OCI-LY1 (cell line): ENCODE measurements at regions not wholly inside any gene's neighbourhood (a gene's known extent, or its start where the extent isn't known, plus 50 kb on each side); places are given as distances from the start of the nearest gene placed in this dataset.

ENCODE experiments used
- H2AFZ ChIP-seq: fragments of 200-600 bp; sonication (generic), shearing (Covaris generic); 2 replicates; pipeline ENCODE4 v1.6.0; 2014; ENCODE audit warnings: antibody characterized with exemption, mild to moderate bottlenecking, low read length
- H3F3A ChIP-seq: fragments of 200-600 bp; sonication (generic), shearing (Covaris generic); 2 replicates; pipeline ENCODE4 v1.6.0; 2014; ENCODE audit warnings: mild to moderate bottlenecking, antibody characterized with exemption, low read length, moderate library complexity; ENCODE audit not compliant: insufficient read depth
- H3K27ac ChIP-seq: fragments of 200-600 bp; sonication (generic); 2 replicates; pipeline ENCODE4 v1.5.1; 2014; ENCODE audit warnings: low read length, mixed run types, mild to moderate bottlenecking, low read depth; ENCODE audit not compliant: poor library complexity, severe bottlenecking
- H3K27me3 ChIP-seq: fragments of 200-600 bp; sonication (generic); 2 replicates; pipeline ENCODE4 v1.6.0; 2014; ENCODE audit warnings: antibody characterized with exemption, mild to moderate bottlenecking, low read length, moderate library complexity; ENCODE audit not compliant: insufficient read depth
- H3K36me3 ChIP-seq: fragments of 200-600 bp; sonication (generic); 2 replicates; pipeline ENCODE4 v1.6.1; 2014; ENCODE audit warnings: mild to moderate bottlenecking, antibody characterized with exemption, low read length, moderate library complexity, mixed read lengths; ENCODE audit not compliant: insufficient read depth
- H3K4me1 ChIP-seq: fragments of 200-600 bp; sonication (generic); 2 replicates; pipeline ENCODE4 v1.5.1; 2014; ENCODE audit warnings: mild to moderate bottlenecking, low read length, moderate library complexity; ENCODE audit not compliant: insufficient read depth, severe bottlenecking
- H3K4me2 ChIP-seq: fragments of 200-600 bp; sonication (generic), shearing (Covaris generic); 2 replicates; pipeline ENCODE4 v1.6.1; 2014; ENCODE audit warnings: low read length
- H3K4me3 ChIP-seq: fragments of 200-600 bp; sonication (generic); 2 replicates; pipeline ENCODE4 v1.5.1; 2014; ENCODE audit warnings: low read length, low read depth, mild to moderate bottlenecking, mixed read lengths; ENCODE audit not compliant: poor library complexity, severe bottlenecking
- H3K79me2 ChIP-seq: fragments of 200-600 bp; shearing (Covaris generic); 2 replicates; pipeline ENCODE4 v1.6.1; 2016; ENCODE audit warnings: mixed run types, low read length, mixed read lengths; ENCODE audit not compliant: insufficient read depth
- H3K9ac ChIP-seq: fragments of 200-600 bp; sonication (generic), shearing (Covaris generic); 2 replicates; pipeline ENCODE4 v1.6.1; 2014; ENCODE audit warnings: mild to moderate bottlenecking, low read length, mixed read lengths
- H3K9me2 ChIP-seq: fragments of 200-600 bp; sonication (generic), shearing (Covaris generic); 2 replicates; pipeline ENCODE4 v1.6.1; 2014; ENCODE audit warnings: low read depth, mild to moderate bottlenecking, low read length, mixed read lengths
- H3K9me3 ChIP-seq: fragments of 200-600 bp; shearing (Covaris generic); 2 replicates; pipeline ENCODE4 v1.6.1; 2014; ENCODE audit warnings: low read length, mixed read lengths
- H4K20me1 ChIP-seq: fragments of 200-600 bp; sonication (generic), shearing (Covaris generic); 2 replicates; pipeline ENCODE4 v1.6.0; 2016; ENCODE audit warnings: mild to moderate bottlenecking, low read length; ENCODE audit not compliant: insufficient read depth
- EZH2 ChIP-seq: fragments of 200-600 bp; sonication (generic), shearing (Covaris generic); IDR thresholded peaks from 2 replicates; pipeline ENCODE4 v1.8.0; 2017; ENCODE audit warnings: borderline replicate concordance, mixed run types, mild to moderate bottlenecking, antibody characterized with exemption, low read length, moderate library complexity, mixed read lengths
- TF ChIP-seq, protein P1 (sequence below): fragments of 200-600 bp; sonication (generic), shearing (Covaris generic); IDR thresholded peaks from 2 replicates; pipeline ENCODE4 v1.5.1; 2017; ENCODE audit warnings: mild to moderate bottlenecking, antibody characterized with exemption, low read length, moderate library complexity, mixed read lengths

DNA sequence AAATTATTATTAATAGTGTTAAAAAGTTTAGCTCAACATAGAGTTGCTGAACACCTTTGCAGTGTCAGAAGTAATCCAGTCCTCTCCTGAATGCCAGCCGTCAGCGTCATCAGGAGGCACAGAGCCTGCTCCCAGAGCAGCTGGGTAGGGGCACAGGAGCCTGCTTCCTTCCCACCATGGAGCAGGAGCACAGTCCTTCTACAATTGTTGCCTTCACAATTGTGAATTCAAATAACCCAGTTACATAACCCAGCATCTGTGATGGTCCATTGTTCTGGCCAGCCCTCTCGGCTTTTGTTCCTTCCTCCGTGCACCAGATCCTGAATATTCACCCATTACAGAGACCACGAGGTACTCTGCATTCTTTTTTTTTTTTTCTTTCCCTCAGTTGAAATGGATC, 393.9 kb upstream of the MAF start:
- Histone ChIP-seq H3K9me3 (no peaks in the 10 kb centered on the region), H3K79me2 (no peaks in the 10 kb centered on the region), H3K4me2 (no peak overlapping the region), H3K9me2 (no peaks in the 10 kb centered on the region), H3K4me1 (no peaks in the 10 kb centered on the region), H3F3A (no peaks in the 10 kb centered on the region), H3K27me3 (0 out of 2 replicates have a peak, but pooled peaks cover 3% of the 10 kb centered on the region), H3K27ac (no peak overlapping the region), H3K36me3 (no peaks in the 10 kb centered on the region), H4K20me1 (no peaks in the 10 kb centered on the region), H2AFZ (no peak overlapping the region), H3K4me3 (no peak overlapping the region), H3K9ac (no peak overlapping the region)
- TF ChIP-seq, protein P1, sequence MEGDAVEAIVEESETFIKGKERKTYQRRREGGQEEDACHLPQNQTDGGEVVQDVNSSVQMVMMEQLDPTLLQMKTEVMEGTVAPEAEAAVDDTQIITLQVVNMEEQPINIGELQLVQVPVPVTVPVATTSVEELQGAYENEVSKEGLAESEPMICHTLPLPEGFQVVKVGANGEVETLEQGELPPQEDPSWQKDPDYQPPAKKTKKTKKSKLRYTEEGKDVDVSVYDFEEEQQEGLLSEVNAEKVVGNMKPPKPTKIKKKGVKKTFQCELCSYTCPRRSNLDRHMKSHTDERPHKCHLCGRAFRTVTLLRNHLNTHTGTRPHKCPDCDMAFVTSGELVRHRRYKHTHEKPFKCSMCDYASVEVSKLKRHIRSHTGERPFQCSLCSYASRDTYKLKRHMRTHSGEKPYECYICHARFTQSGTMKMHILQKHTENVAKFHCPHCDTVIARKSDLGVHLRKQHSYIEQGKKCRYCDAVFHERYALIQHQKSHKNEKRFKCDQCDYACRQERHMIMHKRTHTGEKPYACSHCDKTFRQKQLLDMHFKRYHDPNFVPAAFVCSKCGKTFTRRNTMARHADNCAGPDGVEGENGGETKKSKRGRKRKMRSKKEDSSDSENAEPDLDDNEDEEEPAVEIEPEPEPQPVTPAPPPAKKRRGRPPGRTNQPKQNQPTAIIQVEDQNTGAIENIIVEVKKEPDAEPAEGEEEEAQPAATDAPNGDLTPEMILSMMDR = no peak
- TF ChIP-seq EZH2 = no peak

DNA sequence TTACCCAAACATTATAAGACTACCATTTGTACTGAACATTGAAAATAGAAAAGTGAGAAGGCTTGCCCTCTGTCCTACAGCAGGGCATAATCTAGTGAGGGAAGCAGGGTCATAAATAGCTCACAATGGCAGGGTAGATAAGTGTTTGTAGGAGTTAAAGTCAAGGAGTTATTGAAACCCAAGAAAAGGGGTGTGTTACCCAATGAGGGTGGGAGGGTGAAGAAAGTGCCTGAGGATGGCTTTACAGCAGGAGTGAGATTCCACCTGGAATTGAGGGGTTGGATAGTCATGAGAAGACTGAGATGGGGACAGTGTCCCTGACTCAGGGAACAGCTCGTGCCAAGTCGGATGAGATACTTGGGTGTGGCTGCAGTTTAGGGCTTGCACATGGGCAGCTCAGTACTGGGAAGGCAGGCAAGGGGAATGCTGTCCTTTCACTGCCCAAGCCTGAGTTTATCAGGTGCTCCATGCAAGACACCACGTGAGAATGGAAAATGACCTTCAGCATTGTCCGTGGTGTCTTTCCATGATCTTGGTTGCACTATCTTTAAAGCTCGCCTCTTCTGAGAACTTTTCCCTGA, 393.2 kb upstream of the MAF start:
- Histone ChIP-seq H3K27me3 (0 out of 2 replicates have a peak, but pooled peaks cover 3% of the 10 kb centered on the region), H3K36me3 (no peaks in the 10 kb centered on the region), H3K27ac (no peak overlapping the region), H3K9me2 (no peaks in the 10 kb centered on the region), H3K4me1 (no peaks in the 10 kb centered on the region), H3F3A (no peaks in the 10 kb centered on the region), H3K4me3 (no peak overlapping the region), H3K4me2 (no peak overlapping the region), H4K20me1 (no peaks in the 10 kb centered on the region), H3K9ac (no peak overlapping the region), H3K9me3 (no peaks in the 10 kb centered on the region), H3K79me2 (no peaks in the 10 kb centered on the region), H2AFZ (no peak overlapping the region)
- TF ChIP-seq, protein P1 = no peak
- no peak for TF ChIP-seq EZH2

DNA sequence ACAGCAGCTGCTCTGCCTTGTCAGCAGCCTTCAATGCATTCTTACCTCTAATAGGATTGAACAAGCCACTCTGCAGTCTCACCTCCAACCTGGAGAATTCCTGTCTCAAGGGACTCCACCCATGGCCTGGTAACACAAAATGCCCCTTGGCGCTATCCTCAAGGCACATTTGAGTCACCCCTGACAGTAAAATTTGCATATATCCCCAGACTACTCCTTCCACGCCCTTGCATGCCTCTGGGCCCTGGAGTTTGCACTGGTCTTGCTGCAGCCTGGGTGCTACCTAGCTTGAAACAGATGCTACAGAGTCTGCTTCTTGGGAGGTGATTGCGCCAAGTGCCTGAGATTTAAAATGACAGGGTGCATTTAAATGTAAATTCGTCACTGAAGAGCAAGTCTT, 391.4 kb upstream of the MAF start:
- Histone ChIP-seq H3K4me2 (no peak overlapping the region), H3K9ac (no peak overlapping the region), H3K79me2 (no peaks in the 10 kb centered on the region), H3K4me1 (no peaks in the 10 kb centered on the region), H3F3A (no peaks in the 10 kb centered on the region), H3K27me3 (0 out of 2 replicates have a peak, but pooled peaks cover 3% of the 10 kb centered on the region), H3K27ac (no peak overlapping the region), H2AFZ (no peak overlapping the region), H3K9me2 (no peaks in the 10 kb centered on the region), H4K20me1 (no peaks in the 10 kb centered on the region), H3K36me3 (no peaks in the 10 kb centered on the region), H3K9me3 (no peaks in the 10 kb centered on the region), H3K4me3 (no peak overlapping the region)
- TF ChIP-seq EZH2 = no peak
- TF ChIP-seq, protein P1 = no peak
